ENCODE measurements at regions not wholly inside any gene's neighbourhood (a gene's known extent, or its start where the extent isn't known, plus 50 kb on each side); places are given as distances from the start of the nearest gene placed in this dataset.

- no peak for ATAC-seq
- no peaks in the 10 kb centered on the region for H3K27me3 ChIP-seq
- H3K4me3 ChIP-seq = no peak overlapping the region
- WGBS, 2 donors (ENCODE audit: low coverage in 1 of 2) = 60 to 67% methylated on average over 5 of the region's 5 CpGs
- TF ChIP-seq EP300 (IDR thresholded peaks at IDR 0.05) = no peak
- no peak for TF ChIP-seq CTCF (IDR thresholded peaks at IDR 0.05)
- TF ChIP-seq POLR2A (IDR thresholded peaks at IDR 0.05) = no peak
- no peak for TF ChIP-seq POLR2AphosphoS5 (IDR thresholded peaks at IDR 0.05)
- H3K9me3 ChIP-seq = no peaks in the 10 kb centered on the region
- no peaks in the 10 kb centered on the region for H3K4me1 ChIP-seq
- H3K27ac ChIP-seq = no peak overlapping the region
- H3K36me3 ChIP-seq = no peaks in the 10 kb centered on the region
Measured at GRCh38 chr12:85642808-85643207, 193.4 kb downstream of the RASSF9 start.

- Histone ChIP-seq H3K4me1 (no peaks in the 10 kb centered on the region), H3K27ac (no peak overlapping the region), H3K36me3 (no peaks in the 10 kb centered on the region), H3K4me3 (no peak overlapping the region), H3K27me3 (no peaks in the 10 kb centered on the region), H3K9me3 (no peaks in the 10 kb centered on the region)
- ATAC-seq = no peak
- 59 to 68% methylated on average over 3 of the region's 3 CpGs for WGBS, 2 donors (ENCODE audit: low coverage in 1 of 2)
- TF ChIP-seq CTCF (IDR thresholded peaks at IDR 0.05) (no peak), EP300 (IDR thresholded peaks at IDR 0.05) (no peak), POLR2A (IDR thresholded peaks at IDR 0.05) (no peak), POLR2AphosphoS5 (IDR thresholded peaks at IDR 0.05) (no peak)
Measured at GRCh38 chr12:85644508-85644907, 191.7 kb downstream of the RASSF9 start.

DNA sequence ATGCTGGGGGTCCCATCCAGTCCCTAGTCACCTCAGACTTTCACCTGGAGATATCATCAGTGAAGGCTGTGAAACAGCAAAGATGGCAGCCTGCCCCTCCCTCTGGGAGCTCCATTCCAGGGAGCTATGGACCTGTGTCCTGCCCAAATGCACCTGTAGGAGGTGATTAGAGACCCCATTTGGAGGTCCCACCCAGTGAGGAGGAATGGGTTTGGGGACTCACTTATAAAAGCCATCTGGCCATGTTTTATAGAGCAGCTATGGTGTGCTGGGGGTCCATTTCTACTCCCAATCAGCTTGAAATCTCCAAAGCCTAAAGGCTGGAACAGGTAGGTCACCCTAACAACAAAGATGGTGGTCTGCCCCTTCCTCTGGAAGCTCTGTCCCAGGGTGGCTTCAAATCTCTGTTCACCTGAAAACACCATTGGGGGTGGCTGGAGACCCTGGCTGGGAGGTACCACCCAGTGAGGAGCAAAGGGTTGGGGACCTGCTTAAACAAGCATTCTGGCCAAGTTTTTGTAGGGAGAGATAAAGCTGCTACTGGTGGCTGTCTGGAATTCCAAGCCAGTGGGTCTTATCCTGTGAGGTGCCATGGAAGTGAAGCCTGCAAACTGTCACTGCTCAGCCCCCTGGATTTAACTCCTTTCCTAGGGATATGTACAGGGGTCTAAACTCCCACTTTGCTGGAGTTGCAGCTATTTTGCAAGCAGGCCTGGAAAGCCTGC lies 182.3 kb downstream of the RASSF9 start:
- Histone ChIP-seq H3K4me3 (no peak overlapping the region), H3K27me3 (no peaks in the 10 kb centered on the region), H3K27ac (no peak overlapping the region), H3K36me3 (no peaks in the 10 kb centered on the region), H3K9me3 (peaks cover 0 to 5% (median 0%) of the 10 kb centered on the region in 3 donors), H3K4me1 (no peaks in the 10 kb centered on the region)
- ATAC-seq = no peak
- TF ChIP-seq EP300 (IDR thresholded peaks at IDR 0.05) (no peak), POLR2AphosphoS5 (IDR thresholded peaks at IDR 0.05) (no peak), POLR2A (IDR thresholded peaks at IDR 0.05) (no peak), CTCF (IDR thresholded peaks at IDR 0.05) (no peak)

GRCh38 chr12:85654456-85654840 lies 181.8 kb downstream of the RASSF9 start:
- WGBS, 2 donors (ENCODE audit: low coverage in 1 of 2) = 33 to 67% methylated on average over 1 to 3 of the region's 3 CpGs
- Histone ChIP-seq H3K9me3 (peaks cover 0 to 5% (median 0%) of the 10 kb centered on the region in 3 donors), H3K4me1 (no peaks in the 10 kb centered on the region), H3K36me3 (no peaks in the 10 kb centered on the region), H3K4me3 (no peak overlapping the region), H3K27me3 (no peaks in the 10 kb centered on the region), H3K27ac (no peak overlapping the region)
- no peak for ATAC-seq
- TF ChIP-seq CTCF (IDR thresholded peaks at IDR 0.05) (no peak), POLR2A (IDR thresholded peaks at IDR 0.05) (no peak), POLR2AphosphoS5 (IDR thresholded peaks at IDR 0.05) (no peak), EP300 (IDR thresholded peaks at IDR 0.05) (no peak)

DNA sequence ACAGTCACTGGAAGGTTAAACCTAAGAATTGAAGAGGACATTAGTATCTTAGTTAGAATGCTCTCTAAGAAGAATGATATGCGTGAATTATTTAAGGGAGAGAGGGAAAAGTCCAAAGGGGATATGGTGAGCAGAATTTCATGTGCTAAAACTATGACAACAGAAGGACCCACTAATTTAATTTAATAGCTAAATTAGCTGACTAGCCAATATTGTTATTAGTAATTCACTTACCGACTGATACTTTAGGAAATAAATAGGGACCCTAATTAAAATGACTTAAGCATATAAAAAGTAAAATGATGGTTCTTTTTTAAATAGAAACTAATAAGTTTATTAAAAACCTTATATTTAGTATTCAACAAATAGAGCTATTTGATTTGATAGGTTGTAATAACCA lies 179.6 kb downstream of the RASSF9 start:
- Histone ChIP-seq H3K36me3 (no peaks in the 10 kb centered on the region), H3K4me3 (no peak overlapping the region), H3K27ac (no peak overlapping the region), H3K27me3 (no peaks in the 10 kb centered on the region), H3K9me3 (peaks cover 0 to 5% (median 0%) of the 10 kb centered on the region in 3 donors), H3K4me1 (no peaks in the 10 kb centered on the region)
- ATAC-seq = no peak
- WGBS, 2 donors (ENCODE audit: low coverage in 1 of 2) = 72 to 81% methylated on average over 2 of the region's 2 CpGs
- TF ChIP-seq POLR2AphosphoS5 (IDR thresholded peaks at IDR 0.05) (no peak), CTCF (IDR thresholded peaks at IDR 0.05) (no peak), EP300 (IDR thresholded peaks at IDR 0.05) (no peak), POLR2A (IDR thresholded peaks at IDR 0.05) (no peak)
